ENCODE measurements at regions not wholly inside any gene's neighbourhood (a gene's known extent, or its start where the extent isn't known, plus 50 kb on each side); places are given as distances from the start of the nearest gene placed in this dataset.

DNA sequence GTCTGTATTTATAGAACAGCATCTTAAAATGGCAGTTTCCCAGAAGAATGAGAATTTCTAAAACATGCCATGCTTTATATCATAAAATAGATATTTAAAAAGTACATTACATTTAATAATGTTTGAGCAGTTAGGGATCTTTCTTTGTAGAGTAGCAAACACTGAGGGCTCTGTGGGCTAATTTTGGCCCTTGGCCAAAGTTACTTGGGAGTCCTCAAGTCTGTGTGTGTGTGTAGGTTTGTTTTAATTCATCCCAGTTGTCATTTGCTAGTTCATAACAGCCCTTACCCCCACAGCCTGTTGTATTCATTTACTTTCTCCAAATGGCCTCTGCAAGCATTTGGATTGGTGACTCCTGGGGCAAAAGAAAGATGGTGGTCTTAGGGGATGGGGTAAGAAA, 576.4 kb upstream of the SGCD start:
- Histone ChIP-seq H2BK20ac (ENCODE audit: low read depth, low read length) (no peak overlapping the region), H3K27ac (ENCODE audit: insufficient read depth, low read length) (no peak overlapping the region), H3K9me3 (ENCODE audit: control insufficient read depth, insufficient read depth, low read length) (no peaks in the 10 kb centered on the region), H2BK5ac (ENCODE audit: low read depth, low read length, poor library complexity, severe bottlenecking) (no peak overlapping the region), H2AK5ac (ENCODE audit: low read depth, low read length) (no peak overlapping the region), H3K79me1 (ENCODE audit: low read depth in 1 of 2, low read length in 2 of 2) (no peaks in the 10 kb centered on the region), H3K9me1 (ENCODE audit: insufficient read depth, low read length) (no peaks in the 10 kb centered on the region), H3K4me2 (ENCODE audit: low read depth, low read length) (no peak overlapping the region), H3K36me3 (ENCODE audit: control insufficient read depth, insufficient read depth, low read length) (no peaks in the 10 kb centered on the region), H3K4me1 (ENCODE audit: control insufficient read depth, insufficient read depth, low read length) (no peaks in the 10 kb centered on the region), H2AK9ac (replicated peaks; ENCODE audit: low read depth, low read length, poor library complexity) (no peak overlapping the region), H3K4me3 (ENCODE audit: insufficient read depth, low read depth, low read length) (no peak overlapping the region), H4K5ac (ENCODE audit: low read depth, low read length) (no peak overlapping the region), H2AFZ (replicated peaks; ENCODE audit: low read length, poor library complexity) (no peak overlapping the region), H2BK15ac (ENCODE audit: low read depth, low read length) (no peak overlapping the region), H3K9ac (ENCODE audit: low read depth, low read length) (no peak overlapping the region), H3K4ac (ENCODE audit: low read depth, low read length) (no peak overlapping the region), H4K8ac (ENCODE audit: low read depth in 2 of 2, low read length in 2 of 2) (no peak overlapping the region), H3K23ac (ENCODE audit: low read depth, low read length) (no peak overlapping the region), H3K27me3 (ENCODE audit: control insufficient read depth, insufficient read depth, low read length) (no peaks in the 10 kb centered on the region), H3K14ac (replicated peaks; ENCODE audit: low read depth, low read length) (no peak overlapping the region), H3K56ac (ENCODE audit: extremely low read depth, insufficient read depth, low read length) (no peak overlapping the region), H4K91ac (ENCODE audit: insufficient read depth, low read depth, low read length) (no peak overlapping the region), H4K20me1 (ENCODE audit: insufficient read depth, low read length) (no peaks in the 10 kb centered on the region), H3K18ac (ENCODE audit: low read depth, low read length) (no peak overlapping the region), H2BK120ac (ENCODE audit: low read depth, low read length) (no peak overlapping the region)
- POLR2A ChIA-PET (ENCODE audit: unreplicated experiment) = no interaction called here
- no peak for ATAC-seq (ENCODE audit: low read depth)
- TF ChIP-seq MAZ (IDR thresholded peaks at IDR 0.05; ENCODE audit: borderline replicate concordance, low read depth, low read length) (no peak), RFX5 (IDR thresholded peaks at IDR 0.05; ENCODE audit: low read depth, low read length) (no peak), MAFK (IDR thresholded peaks at IDR 0.05; ENCODE audit: low read depth, low read length) (no peak)
- TF ChIP-seq, protein P1, sequence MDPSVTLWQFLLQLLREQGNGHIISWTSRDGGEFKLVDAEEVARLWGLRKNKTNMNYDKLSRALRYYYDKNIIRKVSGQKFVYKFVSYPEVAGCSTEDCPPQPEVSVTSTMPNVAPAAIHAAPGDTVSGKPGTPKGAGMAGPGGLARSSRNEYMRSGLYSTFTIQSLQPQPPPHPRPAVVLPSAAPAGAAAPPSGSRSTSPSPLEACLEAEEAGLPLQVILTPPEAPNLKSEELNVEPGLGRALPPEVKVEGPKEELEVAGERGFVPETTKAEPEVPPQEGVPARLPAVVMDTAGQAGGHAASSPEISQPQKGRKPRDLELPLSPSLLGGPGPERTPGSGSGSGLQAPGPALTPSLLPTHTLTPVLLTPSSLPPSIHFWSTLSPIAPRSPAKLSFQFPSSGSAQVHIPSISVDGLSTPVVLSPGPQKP (IDR thresholded peaks at IDR 0.05; ENCODE audit: borderline replicate concordance, low read depth, low read length) = no peak
- no peak for DNase-seq
- CTCF ChIA-PET = no interaction called here
- dilution Hi-C loops (cut with HindIII; ENCODE audit: low sequenced_read_pairs, unreplicated experiment) (no loop called here), in situ Hi-C loops (cut with MboI; ENCODE audit: low sequenced_read_pairs) (no loop called here), intact Hi-C loops (cut with micrococcal nuclease) (no loop called here)
- BruUV-seq (replicated peaks) = no TSS peak
